ENCODE measurements at regions not wholly inside any gene's neighbourhood (a gene's known extent, or its start where the extent isn't known, plus 50 kb on each side); places are given as distances from the start of the nearest gene placed in this dataset.

- TF ChIP-seq CTCF (conservative IDR thresholded peaks at IDR 0.05; ENCODE audit: low read depth, low read length) (no peak), EZH2phosphoT487 (IDR thresholded peaks at IDR 0.05; ENCODE audit: borderline replicate concordance, low read length) (no peak), EZH2 (IDR thresholded peaks at IDR 0.05; ENCODE audit: low read length, unreplicated experiment) (no peak)
These were observed 101.6 kb upstream of the PACRGL start for GRCh38 chr4:20598626-20599025.
